ENCODE measurements at regions not wholly inside any gene's neighbourhood (a gene's known extent, or its start where the extent isn't known, plus 50 kb on each side); places are given as distances from the start of the nearest gene placed in this dataset.

- H3K27me3 ChIP-seq (ENCODE audit: control insufficient read depth, insufficient read depth, low read length, poor library complexity, severe bottlenecking) = no peaks in the 10 kb centered on the region
- peaks cover 4% of the 10 kb centered on the region for H3K36me3 Mint-ChIP-seq (ENCODE audit: low read depth)
- DNase-seq = no peak
- no peak overlapping the region for H3K27ac Mint-ChIP-seq
- peaks cover 3% of the 10 kb centered on the region for H3K4me1 Mint-ChIP-seq
- peaks cover 42% of the 10 kb centered on the region for H3K9me3 ChIP-seq (ENCODE audit: control insufficient read depth, low read length)
- TF ChIP-seq CTCF (conservative IDR thresholded peaks at IDR 0.05) = no peak
- no peak overlapping the region for H3K4me3 ChIP-seq (ENCODE audit: low read length)
- H3K9ac ChIP-seq (ENCODE audit: extremely low read depth, low read length, poor library complexity, severe bottlenecking) = no peak overlapping the region
- H3K4me1 ChIP-seq (ENCODE audit: control insufficient read depth, insufficient read depth, low read length) = no peaks in the 10 kb centered on the region
- no peaks in the 10 kb centered on the region for H3K27me3 Mint-ChIP-seq (ENCODE audit: insufficient read depth)
- no peaks in the 10 kb centered on the region for H3K36me3 ChIP-seq (ENCODE audit: control insufficient read depth, insufficient read depth, low read length)
- peaks cover 43% of the 10 kb centered on the region for H3K9me3 Mint-ChIP-seq
- H3K4me3 Mint-ChIP-seq = no peak overlapping the region
- H3K27ac ChIP-seq (ENCODE audit: low read depth, low read length) = no peak overlapping the region
- WGBS, 2 experiments (ENCODE audit: insufficient coverage in 1 of 2, insufficient read length in 1 of 2) = 86 to 87% methylated on average over 1 to 4 of the region's 4 CpGs
These were observed 155.9 kb upstream of the IPO5 start for GRCh38 chr13:97797553-97797952.

GRCh38 chr13:97798171-97798821 lies 155.2 kb upstream of the IPO5 start:
- no peak for TF ChIP-seq CTCF (conservative IDR thresholded peaks at IDR 0.05)
- Histone ChIP-seq H3K27me3 (ENCODE audit: control insufficient read depth, insufficient read depth, low read length, poor library complexity, severe bottlenecking) (no peaks in the 10 kb centered on the region), H3K9me3 (ENCODE audit: control insufficient read depth, low read length) (peaks cover 42% of the 10 kb centered on the region), H3K36me3 (ENCODE audit: control insufficient read depth, insufficient read depth, low read length) (no peaks in the 10 kb centered on the region), H3K9ac (ENCODE audit: extremely low read depth, low read length, poor library complexity, severe bottlenecking) (no peak overlapping the region), H3K27ac (ENCODE audit: low read depth, low read length) (no peak overlapping the region), H3K4me1 (ENCODE audit: control insufficient read depth, insufficient read depth, low read length) (no peaks in the 10 kb centered on the region), H3K4me3 (ENCODE audit: low read length) (no peak overlapping the region)
- Mint-ChIP-seq H3K36me3 (ENCODE audit: low read depth) (no peaks in the 10 kb centered on the region), H3K4me1 (peaks cover 3% of the 10 kb centered on the region), H3K27me3 (ENCODE audit: insufficient read depth) (no peaks in the 10 kb centered on the region), H3K4me3 (no peak overlapping the region), H3K27ac (no peak overlapping the region), H3K9me3 (peaks cover 40% of the 10 kb centered on the region)
- no peak for DNase-seq
- 90 to 91% methylated on average over 2 to 7 of the region's 7 CpGs for WGBS, 2 experiments (ENCODE audit: insufficient coverage in 1 of 2, insufficient read length in 1 of 2)

- H3K4me3 ChIP-seq (ENCODE audit: low read length) = no peak overlapping the region
- Mint-ChIP-seq H3K27ac (no peak overlapping the region), H3K4me1 (peaks cover 3% of the 10 kb centered on the region), H3K36me3 (ENCODE audit: low read depth) (no peaks in the 10 kb centered on the region), H3K4me3 (no peak overlapping the region), H3K9me3 (peaks cover 39% of the 10 kb centered on the region), H3K27me3 (ENCODE audit: insufficient read depth) (no peaks in the 10 kb centered on the region)
- WGBS, 2 experiments (ENCODE audit: insufficient coverage in 1 of 2, insufficient read length in 1 of 2) = 92 to 96% methylated on average over 6 to 7 of the region's 7 CpGs
- H3K27me3 ChIP-seq (ENCODE audit: control insufficient read depth, insufficient read depth, low read length, poor library complexity, severe bottlenecking) = no peaks in the 10 kb centered on the region
- DNase-seq = no peak
- TF ChIP-seq CTCF (conservative IDR thresholded peaks at IDR 0.05) = no peak
- H3K9ac ChIP-seq (ENCODE audit: extremely low read depth, low read length, poor library complexity, severe bottlenecking) = no peak overlapping the region
- H3K4me1 ChIP-seq (ENCODE audit: control insufficient read depth, insufficient read depth, low read length) = no peaks in the 10 kb centered on the region
- peaks cover 38% of the 10 kb centered on the region for H3K9me3 ChIP-seq (ENCODE audit: control insufficient read depth, low read length)
- no peak overlapping the region for H3K27ac ChIP-seq (ENCODE audit: low read depth, low read length)
- H3K36me3 ChIP-seq (ENCODE audit: control insufficient read depth, insufficient read depth, low read length) = no peaks in the 10 kb centered on the region
These were observed 154.6 kb upstream of the IPO5 start for GRCh38 chr13:97798836-97799235.

Measured in endodermal cell (in vitro differentiated cells).